Kidney epithelial cell (primary cell): ENCODE measurements at regions not wholly inside any gene's neighbourhood (a gene's known extent, or its start where the extent isn't known, plus 50 kb on each side); places are given as distances from the start of the nearest gene placed in this dataset.

Experiments used
- DNase-seq: peaks from one replicate; pipeline ENCODE4 v3.0.0-alpha.2; 2010; ENCODE audit warnings: low read depth
- H3K27me3 ChIP-seq: 2 replicates; pipeline ENCODE4 v1.6.0; 2011; ENCODE audit warnings: low read length; ENCODE audit not compliant: control insufficient read depth, insufficient read depth
- H3K36me3 ChIP-seq: 2 replicates; pipeline ENCODE4 v1.5.1; 2011; ENCODE audit warnings: low read length; ENCODE audit not compliant: control insufficient read depth, insufficient read depth
- H3K4me3 ChIP-seq: 2 replicates; pipeline ENCODE4 v1.5.1; 2011; ENCODE audit warnings: low read depth, mild to moderate bottlenecking, control low read depth, low read length
- TF ChIP-seq, protein P1 (sequence below): IDR thresholded peaks from 2 replicates; pipeline ENCODE4 v1.5.1; 2011; ENCODE audit warnings: mild to moderate bottlenecking, moderate library complexity, low read length, control low read depth, inconsistent platforms; ENCODE audit not compliant: insufficient read depth, poor library complexity, severe bottlenecking

DNA sequence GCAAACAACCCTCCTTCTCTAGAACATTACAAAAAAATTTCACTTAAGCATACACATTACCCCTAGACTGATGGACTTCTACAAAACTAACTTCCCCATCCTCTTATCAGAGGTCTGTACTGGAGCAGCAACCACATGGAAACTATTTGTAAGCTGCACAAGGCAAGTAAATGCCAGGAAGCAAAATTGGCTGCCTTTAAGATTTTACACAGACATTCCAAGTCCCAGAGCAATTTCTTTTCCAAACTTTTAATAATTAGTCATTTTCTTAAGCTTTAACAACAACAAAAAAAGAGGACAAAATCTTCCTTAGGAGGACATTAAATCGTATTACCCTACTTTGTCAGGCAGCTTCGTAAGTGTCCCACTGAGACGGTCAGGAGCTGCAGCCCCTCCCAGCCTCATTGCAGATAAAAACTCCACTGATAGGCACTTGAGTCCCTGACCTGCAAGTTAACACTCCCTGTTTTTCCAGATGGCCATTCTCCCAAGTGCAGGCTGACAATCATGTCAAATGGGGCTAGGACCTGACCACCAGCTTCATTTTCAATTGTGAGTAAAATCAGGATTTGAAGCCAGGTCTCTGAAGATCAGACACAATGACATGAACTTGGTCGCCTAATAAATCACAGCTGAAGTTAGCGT lies 680.1 kb downstream of the DIAPH3 start:
- H3K36me3 ChIP-seq: no peaks in the 10 kb centered on the region
- TF ChIP-seq, protein P1, sequence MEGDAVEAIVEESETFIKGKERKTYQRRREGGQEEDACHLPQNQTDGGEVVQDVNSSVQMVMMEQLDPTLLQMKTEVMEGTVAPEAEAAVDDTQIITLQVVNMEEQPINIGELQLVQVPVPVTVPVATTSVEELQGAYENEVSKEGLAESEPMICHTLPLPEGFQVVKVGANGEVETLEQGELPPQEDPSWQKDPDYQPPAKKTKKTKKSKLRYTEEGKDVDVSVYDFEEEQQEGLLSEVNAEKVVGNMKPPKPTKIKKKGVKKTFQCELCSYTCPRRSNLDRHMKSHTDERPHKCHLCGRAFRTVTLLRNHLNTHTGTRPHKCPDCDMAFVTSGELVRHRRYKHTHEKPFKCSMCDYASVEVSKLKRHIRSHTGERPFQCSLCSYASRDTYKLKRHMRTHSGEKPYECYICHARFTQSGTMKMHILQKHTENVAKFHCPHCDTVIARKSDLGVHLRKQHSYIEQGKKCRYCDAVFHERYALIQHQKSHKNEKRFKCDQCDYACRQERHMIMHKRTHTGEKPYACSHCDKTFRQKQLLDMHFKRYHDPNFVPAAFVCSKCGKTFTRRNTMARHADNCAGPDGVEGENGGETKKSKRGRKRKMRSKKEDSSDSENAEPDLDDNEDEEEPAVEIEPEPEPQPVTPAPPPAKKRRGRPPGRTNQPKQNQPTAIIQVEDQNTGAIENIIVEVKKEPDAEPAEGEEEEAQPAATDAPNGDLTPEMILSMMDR: no peak

DNA sequence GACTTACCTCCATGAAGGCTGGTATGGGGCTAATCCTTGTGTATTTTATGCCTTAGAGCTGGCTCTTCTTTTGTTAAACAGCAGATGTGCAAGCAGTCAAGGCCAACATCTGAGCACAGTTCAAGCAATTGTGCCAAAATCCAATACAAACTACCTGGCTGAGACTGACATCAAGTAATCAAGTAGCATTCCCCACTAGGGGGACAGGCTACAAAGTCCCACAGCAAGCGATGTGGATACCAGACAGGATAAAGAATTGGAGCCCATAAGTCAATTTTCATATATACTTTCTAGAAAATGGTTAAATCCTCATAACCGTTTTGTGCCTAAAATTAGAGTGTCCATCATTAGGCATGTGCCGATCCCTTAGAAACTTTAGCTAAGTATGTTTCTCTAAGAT lies 675.8 kb downstream of the DIAPH3 start:
- H3K27me3 ChIP-seq: no peaks in the 10 kb centered on the region
- TF ChIP-seq, protein P1: no peak
- no peak overlapping the region for H3K4me3 ChIP-seq
- no peaks in the 10 kb centered on the region for H3K36me3 ChIP-seq
- DNase-seq: no peak

More for the DNA sequence above, 680.1 kb downstream of the DIAPH3 start:
- H3K27me3 ChIP-seq: no peaks in the 10 kb centered on the region
- no peak for DNase-seq
- no peak overlapping the region for H3K4me3 ChIP-seq

DNA sequence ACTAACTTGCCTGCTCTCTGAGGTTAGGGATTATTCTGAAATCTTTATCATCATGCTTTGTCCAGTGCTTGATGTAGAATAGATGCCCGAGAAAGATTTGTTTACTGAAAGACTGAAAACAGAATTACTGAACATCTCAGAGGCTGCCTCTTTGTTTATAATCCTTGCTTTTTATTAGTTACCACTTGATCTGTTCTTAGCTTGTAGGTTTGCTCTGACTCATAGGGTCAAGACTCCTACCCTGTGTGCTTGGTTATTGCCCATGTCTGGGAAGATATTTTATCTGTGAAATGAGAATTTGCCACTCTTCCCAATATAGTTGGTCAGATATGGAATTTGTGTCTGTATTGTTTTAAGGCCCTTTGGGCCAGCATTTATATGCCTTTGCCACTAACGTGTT lies 675.3 kb downstream of the DIAPH3 start:
- TF ChIP-seq, protein P1: no peak
- Histone ChIP-seq H3K27me3 (no peaks in the 10 kb centered on the region), H3K4me3 (no peak overlapping the region), H3K36me3 (no peaks in the 10 kb centered on the region)
- no peak for DNase-seq

DNA sequence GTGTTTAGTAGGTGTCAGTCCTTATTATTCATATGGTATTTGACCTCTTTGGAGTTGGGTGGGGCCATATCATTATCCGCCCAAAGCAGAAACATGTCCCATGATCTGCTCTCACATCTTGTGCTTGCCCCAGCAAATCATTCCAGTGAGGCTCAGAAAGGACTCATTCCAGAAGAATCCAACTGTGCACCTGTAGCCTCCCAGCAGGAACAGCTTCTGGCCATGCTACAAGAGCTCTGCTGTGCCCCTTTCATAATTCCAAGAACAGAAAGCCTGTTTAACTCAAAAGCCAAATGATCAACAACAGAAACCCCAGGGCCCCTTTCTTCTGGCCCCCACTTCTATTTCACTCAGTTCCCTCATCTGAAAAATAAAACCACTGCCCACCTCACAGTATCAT lies 673.1 kb downstream of the DIAPH3 start:
- H3K36me3 ChIP-seq: no peaks in the 10 kb centered on the region
- H3K27me3 ChIP-seq: no peaks in the 10 kb centered on the region
- no peak overlapping the region for H3K4me3 ChIP-seq
- DNase-seq: no peak
- TF ChIP-seq, protein P1: no peak

DNA sequence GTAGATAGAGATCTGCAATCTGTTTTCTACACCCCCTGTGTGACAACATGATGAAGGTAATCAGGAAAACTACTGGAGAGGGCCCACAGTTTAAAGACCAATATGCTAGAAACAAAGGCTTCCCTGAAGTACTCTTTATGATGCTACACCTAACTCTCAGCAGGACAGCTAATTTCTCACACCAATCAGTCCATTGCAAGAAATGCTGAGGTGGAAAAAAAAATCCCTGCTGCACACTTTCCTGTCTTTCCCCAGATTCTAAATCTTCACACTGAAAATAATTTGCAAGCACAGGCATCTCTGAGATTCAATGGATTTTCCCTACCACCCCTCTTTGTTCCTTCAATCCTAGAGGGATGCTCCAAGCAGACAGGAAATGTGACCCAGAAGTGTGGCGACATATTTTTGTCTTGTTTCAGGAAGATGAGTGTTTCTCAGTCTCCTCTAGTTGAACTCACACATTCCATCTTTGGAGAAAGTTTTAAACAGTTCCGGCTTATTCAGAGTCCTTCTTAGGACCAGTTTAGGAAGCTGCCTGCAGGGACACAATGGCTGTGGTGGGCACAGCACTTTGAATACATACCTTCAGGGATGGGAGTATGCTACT lies 671.6 kb downstream of the DIAPH3 start:
- Histone ChIP-seq H3K4me3 (no peak overlapping the region), H3K36me3 (no peaks in the 10 kb centered on the region), H3K27me3 (no peaks in the 10 kb centered on the region)
- TF ChIP-seq, protein P1: no peak
- DNase-seq: no peak

DNA sequence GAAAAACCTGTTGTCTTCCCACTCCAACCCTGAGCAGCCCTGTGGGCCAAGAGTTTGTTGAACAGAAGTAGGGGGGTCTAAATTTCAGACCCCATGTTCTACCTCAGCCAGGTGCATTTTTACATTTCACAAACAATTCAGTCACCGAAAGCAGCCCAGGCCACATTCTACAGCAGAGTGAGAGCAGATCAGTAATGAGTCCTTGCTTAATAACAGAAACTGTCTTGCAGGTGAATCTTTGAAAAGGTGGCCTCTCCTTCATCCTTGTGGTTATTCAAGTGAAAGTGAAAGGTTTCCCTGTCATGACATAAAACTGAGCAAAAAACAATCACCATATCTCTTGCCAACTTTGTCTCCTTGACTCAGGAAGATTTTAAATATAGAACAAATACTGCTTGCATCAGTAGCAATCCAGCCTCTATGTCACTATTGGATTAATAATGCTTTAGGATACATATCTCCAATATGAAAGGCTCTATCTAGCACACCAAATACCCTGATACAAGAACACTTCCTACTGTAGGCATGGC lies 670.2 kb downstream of the DIAPH3 start:
- no peak overlapping the region for H3K4me3 ChIP-seq
- no peaks in the 10 kb centered on the region for H3K36me3 ChIP-seq
- H3K27me3 ChIP-seq: no peaks in the 10 kb centered on the region
- TF ChIP-seq, protein P1: no peak
- no peak for DNase-seq
